CD4-positive, alpha-beta T cell treated with Interferon alpha-2 for 1 hour (primary cell): ENCODE measurements at regions not wholly inside any gene's neighbourhood (a gene's known extent, or its start where the extent isn't known, plus 50 kb on each side); places are given as distances from the start of the nearest gene placed in this dataset.

Experiments used
- DNase-seq, 2 donors: peaks; one replicate each; pipeline ENCODE4 v3.0.0-alpha.2; 2020 to 2022

DNA sequence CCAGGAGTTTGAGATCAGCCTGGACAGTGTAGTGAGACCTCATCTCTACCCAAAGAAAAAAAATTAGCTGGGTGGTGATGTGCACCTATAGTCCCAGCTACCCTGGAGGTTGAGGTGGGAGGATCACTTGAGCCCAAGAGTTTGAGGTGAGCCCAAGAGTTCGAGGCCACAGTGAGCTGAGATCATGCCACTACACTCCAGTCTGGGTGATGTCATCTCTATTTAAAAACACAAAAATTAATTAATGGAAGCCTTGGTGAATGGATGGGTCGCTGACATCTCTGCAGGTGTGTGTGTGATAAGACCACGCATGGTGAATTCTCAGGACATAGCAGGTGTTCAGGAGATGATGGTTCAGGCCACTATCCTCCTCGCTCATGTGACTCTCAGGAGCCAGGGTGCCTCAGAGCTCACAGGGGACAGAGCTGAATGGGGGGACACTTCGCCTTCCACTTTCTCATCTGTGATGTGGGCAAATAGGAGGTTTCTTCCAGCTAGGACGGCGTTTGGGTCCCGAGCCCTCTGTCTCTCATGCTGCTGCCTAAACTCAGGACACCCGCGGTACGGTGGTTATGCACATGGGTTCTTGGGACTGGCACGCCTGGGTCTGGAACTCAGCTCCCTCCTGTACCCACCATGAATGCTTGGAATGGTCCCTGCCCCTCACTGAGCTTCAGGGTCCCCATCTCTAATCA, 113.4 kb upstream of the ZBTB40 start:
- DNase-seq = no peak

DNA sequence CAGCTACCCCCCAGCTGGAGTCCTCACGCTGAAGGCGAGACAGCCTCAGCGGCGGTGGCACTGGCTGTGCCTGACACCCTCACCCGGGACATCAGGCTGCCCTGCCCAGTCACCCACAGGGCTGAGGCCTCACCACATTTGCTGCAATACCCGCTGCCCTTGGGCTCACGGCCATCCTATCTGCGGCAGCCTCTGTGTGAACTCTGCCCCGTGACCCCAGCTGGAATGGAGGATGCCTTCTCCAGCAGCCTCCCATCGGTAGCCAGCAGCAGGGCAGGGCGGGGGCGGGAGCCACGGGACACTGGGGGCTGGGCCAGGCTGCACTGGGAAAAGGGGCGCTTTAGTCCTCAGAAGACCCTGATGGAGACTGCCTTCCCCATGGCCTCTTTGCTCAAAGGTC, 112.4 kb upstream of the ZBTB40 start:
- DNase-seq = no peak

DNA sequence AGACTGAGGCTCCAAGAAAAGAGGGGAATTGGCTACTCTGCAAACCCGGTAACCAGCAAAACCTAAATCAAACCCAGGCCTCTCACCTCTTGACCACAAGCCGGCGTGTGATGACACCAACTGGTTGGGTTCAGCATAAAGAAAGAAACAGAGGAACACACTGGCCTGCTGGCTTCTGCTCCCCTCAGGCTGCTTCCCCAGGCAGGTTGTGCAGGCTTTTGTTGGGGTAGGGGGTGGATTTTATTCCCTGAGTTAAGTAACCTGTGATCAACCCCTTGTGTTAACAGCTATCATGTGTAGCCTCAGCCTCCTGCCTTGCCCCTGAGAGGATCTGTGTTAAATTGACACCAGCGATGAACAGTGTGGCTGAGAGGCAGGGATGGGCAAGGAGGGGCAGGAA, 111.6 kb upstream of the ZBTB40 start:
- no peak for DNase-seq

DNA sequence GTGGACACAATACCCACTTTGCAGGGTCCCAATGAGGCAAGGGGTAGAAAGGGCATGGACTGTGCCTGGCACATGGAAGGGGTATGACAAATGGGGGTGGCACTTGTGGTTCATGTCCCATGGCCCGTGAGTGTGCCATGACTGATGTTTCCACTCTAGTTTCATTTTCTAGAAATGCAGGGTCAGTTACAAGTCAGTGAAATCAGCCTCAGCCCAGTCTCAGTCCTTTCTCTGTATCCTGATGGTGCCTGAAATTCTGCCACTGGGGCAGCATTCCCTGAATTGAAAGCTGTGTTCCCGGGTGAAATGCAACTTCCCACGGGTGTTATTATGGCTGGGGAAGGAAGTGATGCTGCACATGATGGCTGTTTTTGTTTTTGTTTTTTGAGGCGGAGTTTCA, 110.8 kb upstream of the ZBTB40 start:
- DNase-seq = no peak

DNA sequence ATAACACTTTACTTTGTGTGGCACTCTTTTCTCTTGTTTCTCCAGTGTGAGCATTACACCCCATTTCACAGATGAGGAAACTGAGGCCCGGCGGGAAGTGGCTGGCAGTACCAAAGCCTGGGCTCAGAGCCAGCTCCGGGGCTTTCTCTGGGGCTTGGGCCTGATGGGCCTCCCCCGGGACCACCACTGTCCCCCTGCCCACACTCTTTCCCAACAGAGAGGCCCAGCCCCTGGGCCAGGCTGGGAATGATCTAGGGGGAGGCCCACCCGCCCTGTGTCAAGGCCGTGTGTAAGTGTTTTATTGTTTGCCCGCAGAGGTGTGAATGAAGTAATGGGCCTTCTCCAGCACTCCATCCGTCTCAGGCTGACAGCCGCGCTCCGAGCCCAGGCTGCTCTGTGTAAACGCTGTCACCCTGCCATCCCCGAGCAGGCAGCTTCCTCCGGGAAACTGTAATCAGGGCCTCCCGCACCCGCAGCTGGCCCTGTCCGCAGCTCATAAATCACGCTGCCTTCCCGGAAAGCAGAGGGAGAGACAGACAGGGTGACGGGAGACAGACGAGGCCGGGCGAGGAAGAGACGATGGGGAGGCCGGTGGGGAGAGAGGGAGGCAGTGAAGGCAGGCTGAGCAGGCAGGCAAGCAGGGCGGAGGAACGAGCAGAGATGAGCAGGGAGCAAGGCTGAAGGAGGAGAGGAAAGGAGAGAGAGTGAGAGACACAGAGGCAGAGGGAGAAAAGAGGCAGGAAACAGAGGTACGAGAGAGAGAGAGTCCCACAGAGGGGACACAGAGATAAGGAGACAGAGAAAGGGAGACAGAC, 109.7 kb upstream of the ZBTB40 start:
- DNase-seq = no peak

DNA sequence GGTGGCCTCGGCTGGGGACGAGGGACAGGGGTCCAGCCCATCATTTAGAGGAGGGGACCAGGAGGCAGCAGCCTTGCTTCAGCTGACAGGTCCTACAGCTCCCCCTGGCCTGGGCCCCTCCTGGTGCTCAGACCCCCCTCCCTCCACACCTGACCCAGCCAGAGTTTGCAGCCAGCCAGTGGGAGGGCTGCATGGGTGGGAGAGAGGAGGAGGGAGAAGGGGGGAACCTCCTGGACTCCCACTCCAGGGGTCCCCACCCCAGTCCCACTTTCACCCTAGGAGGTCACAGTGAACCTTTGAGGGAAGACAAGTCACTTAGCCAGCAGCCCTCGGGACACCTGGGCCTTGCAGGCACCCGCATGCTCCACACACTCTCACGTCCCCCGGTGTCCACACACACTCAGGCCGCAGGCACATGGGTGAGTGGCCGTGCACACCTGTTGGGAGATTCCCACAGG, 108.9 kb upstream of the ZBTB40 start:
- DNase-seq = no peak

DNA sequence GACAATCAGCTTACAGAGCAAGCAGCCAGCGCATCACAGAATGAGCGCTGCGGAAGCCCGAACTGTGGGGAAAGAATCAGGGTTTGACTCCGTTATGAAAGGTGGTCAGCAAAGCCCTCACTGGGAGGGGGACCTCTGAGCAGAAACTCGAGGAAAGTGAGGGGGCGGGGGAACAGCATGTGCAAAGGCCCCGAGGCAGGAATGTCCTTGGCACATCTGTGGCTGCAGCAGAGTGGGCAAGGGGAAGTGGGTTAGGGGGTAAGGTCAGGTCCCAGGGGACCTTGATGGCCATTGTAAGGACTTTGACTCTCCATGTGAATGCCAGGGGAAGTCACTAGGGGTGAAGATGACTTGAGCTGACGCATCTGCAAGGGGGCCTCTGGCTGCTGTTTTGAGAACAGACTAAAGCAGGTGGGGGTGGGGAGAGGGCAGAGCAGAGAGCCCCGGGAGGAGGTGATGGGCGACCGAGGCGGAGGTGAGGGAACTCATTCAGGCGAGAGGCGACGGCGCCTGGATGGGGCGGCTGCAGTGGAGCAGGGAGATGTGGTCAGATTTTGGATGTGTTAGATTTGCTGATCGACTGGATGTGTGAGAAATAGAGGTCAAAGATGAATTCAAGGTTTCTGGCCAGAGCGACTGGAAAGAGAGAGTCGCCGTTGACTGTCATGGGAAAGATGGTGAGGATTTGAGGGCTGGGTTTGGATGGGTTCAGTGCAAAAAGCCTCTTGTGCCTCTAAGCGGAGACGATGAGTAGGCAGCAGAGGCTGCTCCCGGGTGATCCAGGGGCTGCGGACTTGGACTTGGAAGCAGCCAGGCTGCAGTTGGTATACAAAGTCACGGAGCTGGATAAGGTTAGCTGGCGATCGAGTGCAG, 108.0 kb upstream of the ZBTB40 start:
- no peak for DNase-seq

DNA sequence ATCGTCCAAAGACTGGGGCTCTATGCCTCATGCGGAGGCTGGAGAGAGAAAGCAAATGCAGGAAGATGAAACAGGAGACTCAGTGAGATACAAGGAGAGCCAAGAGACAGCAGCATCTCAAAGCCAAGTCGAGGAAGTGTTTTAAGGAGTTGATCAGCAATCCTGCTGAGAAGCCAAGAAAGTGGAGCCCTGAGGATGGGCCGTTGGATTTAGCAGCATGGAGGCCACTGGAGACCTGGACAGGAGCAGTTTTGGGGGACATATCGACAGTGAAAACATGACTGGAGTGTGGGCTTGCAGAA, 107.4 kb upstream of the ZBTB40 start:
- DNase-seq = no peak

DNA sequence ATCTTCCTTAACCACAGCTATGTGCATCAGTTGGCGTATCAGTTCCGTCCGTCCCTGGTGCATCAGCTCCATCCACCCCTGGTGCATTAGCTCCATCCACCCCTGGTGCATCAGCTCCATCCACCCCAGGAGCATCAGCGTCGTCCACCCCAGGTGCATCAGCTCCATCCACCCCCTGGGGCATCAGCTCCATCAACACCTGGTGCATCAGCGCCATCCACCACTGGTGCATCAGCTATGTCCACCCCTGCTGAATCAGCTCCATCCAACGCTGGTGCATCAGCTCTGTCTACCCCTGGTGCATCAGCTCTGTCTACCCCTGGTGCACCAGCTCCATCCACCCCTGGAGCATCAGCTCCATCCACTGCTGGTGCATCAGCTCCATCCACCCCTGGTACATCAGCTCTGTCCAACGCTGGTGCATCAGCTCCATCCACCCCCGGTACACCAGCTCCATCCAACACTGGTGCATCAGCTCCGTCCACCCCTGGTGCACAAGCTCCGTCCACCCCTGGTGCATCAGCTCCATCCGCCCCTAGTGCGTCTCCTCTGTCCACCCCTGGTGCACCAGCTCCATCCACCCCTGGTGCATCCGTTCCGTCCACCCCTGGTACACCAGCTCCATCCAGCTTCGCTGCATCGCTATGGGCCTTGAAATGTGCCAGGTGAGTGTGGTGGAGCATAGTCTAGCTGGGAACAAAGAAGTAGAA, 106.6 kb upstream of the ZBTB40 start:
- DNase-seq = no peak

DNA sequence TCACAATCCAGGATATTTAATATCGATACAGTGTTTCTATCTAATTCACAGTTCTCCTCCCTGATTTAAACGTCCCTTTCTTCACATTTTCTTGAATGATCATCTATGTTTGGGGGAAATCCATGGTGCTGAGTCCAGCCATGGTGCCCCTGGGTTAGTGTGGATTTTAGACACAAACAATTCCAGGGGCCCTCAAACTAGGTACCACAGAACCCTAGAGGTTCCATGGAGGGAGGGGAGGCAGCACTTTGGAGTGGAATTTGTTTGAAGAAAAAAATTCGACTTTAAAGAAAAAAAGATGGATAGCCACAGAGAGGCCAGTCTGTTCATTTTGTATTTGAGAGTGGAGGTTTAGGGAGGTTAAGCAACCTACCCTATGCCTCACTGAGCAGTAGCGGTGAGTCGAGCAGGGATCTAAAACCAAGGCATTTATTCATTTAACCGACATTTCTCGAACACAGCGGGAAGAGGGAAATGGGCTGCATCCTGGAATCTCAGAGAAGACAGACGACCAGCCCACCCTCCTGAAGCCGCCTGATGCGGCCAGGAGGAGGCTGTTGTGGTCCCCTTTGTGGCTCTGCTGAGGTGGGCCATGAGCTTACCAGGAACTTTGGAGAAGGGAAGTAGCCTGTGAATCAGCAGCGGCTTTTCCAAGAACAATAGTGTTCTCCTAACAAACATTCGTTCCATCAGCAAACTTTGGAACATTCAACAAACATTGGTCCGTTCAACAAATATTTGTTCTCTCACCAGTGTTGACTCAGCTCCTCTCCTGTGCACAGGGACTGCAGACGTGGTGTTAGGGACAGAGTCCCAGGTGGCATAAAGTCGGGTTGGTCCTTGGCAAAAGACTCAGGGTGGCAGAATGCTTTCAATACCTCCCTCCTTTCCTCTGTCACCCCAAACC, 103.5 kb upstream of the ZBTB40 start:
- DNase-seq = no peak

DNA sequence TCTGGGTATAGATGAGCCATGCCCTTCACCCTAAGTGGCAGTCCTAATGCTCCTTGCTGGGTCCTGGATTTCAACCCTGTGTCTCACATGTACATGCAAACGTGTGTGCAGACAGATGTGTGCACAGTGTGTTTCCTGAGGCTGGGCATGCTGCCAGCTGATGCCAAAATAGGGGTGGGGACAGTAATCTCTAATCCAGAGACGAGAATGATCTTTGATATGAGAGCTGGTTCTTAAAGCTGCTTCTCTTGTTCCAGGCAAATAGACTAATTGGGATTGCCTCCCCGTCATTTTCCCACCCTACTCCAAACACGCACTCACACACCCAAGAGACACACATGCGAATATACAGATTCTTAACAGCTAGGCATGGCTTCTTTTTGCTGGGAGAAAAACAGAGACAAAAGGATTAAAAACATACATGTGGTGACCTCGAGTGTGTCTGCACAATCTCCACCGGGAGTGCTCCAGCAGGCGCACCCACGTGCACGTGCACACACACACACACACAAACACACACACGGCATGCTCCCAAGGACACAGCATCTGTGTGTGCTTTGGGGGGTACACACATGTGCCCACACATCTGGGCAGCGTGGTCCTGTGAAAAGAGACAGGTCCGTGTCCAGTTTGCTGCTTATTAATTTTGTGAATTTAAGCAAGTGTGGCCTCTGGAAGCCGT, 102.1 kb upstream of the ZBTB40 start:
- DNase-seq = no peak

DNA sequence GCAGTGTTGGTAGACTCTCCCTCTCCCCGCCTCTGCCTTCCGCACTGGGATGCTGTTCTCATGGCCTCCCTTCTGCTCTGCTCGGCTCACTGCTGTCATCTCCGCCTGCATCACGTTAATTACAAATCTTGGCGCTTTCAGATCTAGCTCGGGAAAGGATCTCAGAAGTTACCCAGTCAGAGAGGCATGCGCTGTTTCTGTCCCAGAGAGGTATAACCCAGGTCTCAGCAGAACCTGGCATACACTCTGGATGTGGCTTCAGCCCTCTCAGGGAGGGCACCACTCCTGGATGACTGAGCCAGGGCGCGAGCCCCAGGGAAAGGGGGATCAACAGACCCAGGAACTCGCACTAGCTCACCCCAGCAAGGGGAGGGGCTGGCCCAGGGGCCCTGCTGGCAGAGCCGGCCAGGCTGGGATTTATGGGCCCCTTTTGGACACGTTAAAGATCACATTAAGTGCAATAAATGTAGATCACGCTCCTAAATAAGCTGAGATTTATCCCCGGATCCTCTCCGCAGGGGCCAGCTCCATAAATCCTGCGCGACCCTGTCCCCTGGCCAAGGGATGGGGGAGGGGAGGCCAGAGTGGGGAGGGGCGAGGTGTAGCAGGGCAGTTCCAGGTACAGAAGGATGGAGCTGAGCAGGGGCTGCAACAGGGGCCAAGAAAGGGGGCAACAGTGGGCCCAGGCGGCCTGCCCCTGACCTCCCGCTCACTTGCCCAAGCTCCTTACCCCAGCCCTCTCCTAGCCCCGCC, 101.3 kb upstream of the ZBTB40 start:
- DNase-seq = no peak

DNA sequence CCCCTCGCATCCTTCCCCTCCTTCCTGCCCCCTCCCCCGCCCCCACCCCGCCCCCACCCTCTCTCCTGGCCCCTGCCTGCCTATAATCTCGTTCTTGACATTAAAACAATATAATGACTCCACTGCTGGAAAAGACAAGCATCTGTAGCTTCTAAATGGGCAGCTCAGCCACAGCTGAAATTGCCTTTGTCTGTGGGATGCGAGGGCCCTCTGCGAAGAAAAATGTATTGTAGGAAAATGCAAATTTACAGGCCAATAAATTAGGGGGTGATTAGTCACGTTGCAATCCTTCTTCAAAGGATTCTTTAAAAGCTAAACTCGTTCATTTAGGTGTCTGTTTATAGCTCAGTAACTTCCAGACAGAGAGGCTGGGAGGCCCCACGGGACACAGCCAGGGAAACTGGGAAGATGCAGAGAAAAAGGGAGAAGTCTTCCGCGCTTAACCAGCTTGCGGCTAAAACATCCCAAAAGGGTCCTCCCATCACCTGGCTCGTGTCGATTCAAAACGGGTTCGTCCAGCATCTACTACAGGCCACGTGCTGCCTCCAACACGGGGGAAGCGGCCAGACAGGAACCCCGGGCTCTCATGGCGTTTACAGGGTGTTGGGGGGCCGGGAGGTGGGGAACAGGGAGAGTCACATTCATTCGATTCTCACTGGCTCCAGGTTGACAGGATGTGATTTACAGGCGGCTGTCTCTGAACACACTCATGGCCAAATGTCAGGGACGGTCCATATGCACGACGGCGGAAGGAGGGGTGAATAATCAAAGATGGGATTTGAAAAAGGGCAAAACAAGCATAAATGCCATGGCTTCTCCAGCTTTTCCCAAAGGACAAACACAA, 100.5 kb upstream of the ZBTB40 start:
- no peak for DNase-seq

DNA sequence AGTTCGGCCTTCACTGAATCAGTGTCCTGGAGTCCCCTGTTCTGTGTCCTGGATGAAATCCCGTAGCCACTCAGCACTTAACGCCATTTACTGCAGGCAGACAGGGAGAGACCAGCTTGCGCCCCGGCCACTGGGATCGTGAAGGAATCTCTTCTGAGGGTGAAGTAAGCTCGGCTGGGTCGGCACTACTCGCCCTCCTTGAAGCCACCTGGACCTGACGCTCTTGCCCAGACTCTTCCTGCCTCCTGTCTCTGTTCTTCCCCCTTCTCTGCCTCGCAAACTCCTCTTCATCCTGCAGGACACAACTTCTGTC, 99.9 kb upstream of the ZBTB40 start:
- DNase-seq = no peak

DNA sequence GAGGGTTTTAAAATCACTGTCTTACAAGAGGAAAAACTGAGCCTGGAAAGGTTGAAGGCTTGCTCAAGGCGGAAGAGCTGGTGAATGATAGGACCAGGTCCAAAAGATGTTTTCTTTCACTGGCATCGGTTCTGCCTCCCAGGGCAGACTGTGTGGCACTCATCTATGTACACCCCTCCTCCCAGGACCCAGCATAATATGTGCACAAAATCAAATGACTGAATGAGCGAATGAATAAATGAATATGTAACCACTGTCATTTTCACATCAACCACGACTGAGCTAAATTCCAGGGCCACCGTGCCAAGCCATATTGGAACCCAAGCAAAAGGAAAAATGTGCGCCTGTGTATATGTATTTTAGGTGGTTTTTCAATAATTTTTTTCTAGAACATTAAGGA, 99.3 kb upstream of the ZBTB40 start:
- no peak for DNase-seq

DNA sequence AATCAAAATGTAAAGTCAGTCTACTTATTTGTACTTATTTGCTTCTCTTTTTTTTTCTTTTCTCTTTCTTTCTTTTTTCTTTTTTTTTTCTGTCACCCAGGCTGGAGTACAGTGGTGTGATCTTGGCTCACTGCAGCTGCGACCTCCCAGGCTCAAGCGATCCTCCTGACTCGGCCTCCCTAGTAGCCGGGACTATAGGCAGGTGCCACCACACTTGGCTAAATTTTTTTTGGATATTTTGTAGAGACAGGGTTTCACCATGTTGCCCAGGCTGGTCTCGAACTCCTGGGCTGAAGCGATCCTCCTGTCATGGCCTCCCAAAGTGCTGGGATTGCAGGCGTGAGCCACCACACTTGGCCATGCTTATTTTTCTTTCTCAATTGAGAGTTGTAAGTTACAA, 98.8 kb upstream of the ZBTB40 start:
- no peak for DNase-seq

DNA sequence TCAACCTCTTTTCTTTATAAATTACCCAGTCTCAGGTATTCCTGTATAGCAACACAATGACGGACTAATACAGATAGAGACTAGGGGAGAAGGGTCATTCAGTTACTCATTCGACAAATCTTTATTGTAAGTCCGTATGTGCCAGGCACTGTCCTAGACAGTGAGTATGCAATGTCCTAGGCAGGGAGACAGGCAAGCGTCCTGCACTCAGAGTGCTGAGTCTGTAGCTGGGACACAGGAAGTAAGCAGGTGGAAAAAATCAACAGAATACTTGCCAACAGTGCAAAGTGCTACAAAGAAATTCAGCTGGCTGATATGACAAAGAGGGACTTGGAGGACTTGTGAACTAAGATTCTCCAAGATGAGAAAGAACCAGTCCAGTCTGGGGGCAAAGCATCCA, 92.2 kb upstream of the ZBTB40 start:
- no peak for DNase-seq

DNA sequence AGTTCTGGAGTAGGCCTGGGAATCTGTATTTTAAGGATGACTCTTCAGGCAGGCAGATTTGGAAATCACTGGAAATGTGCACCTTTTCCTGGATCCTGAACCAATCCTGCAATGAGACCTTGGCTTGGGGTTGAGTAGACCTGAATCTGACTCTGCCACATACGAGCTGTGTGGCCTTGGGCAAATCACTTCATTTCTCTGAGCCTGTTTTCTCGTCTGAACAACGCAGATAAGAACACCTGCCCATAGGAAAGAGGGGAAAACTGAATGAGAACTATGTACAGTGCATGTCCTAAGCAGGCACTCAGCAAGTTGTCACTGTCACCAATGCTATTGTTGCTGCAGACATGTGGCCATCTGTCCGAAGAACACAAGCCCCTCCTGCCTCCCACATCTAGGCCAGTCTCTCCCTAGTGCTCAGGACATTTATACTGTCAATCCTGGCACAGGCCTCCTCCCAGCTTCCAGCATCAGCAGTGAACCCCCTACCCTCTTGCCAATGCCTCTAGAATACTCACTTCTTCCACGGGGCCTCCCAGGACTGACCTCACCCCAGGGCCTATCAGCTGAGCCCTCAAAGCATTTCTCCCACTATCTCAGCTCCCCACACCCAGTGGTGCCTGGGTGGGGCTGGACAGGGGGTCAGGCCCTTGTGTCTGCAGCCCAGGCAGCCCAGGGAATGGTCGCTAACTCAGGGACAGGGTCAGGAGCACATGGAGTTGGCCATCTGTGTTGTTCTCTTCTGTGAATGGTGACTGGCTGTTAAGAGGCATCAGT, 88.8 kb upstream of the ZBTB40 start:
- no peak for DNase-seq
